HEK293T (cell line): ENCODE measurements at regions not wholly inside any gene's neighbourhood (a gene's known extent, or its start where the extent isn't known, plus 50 kb on each side); places are given as distances from the start of the nearest gene placed in this dataset.

Experiments
- BHLHE40 ChIP-seq: fragments of 450-650 bp; IDR thresholded peaks from 2 replicates; pipeline ENCODE4 v1.6.1; 2016; ENCODE audit warnings: mild to moderate bottlenecking, moderate library complexity, borderline replicate concordance
- ELF4 ChIP-seq: fragments of 450-650 bp; IDR thresholded peaks from 2 replicates; pipeline ENCODE4 v1.6.1; 2017; ENCODE audit warnings: antibody characterized with exemption
- FOXA1 ChIP-seq: fragments of 450-650 bp; IDR thresholded peaks from 2 replicates; pipeline ENCODE4 v1.6.1; 2016; ENCODE audit warnings: mild to moderate bottlenecking
- FOXK2 ChIP-seq: fragments of 450-650 bp; IDR thresholded peaks from 2 replicates; pipeline ENCODE4 v1.6.1; 2016; ENCODE audit warnings: mild to moderate bottlenecking
- FOXM1 ChIP-seq: fragments of 450-650 bp; IDR thresholded peaks from 2 replicates; pipeline ENCODE4 v1.6.1; 2017; ENCODE audit warnings: mild to moderate bottlenecking, borderline replicate concordance
- HDGF ChIP-seq: fragments of 450-650 bp; IDR thresholded peaks from 2 replicates; pipeline ENCODE4 v1.6.1; 2017; ENCODE audit warnings: antibody characterized with exemption, borderline replicate concordance
- L3MBTL2 ChIP-seq: fragments of 450-650 bp; conservative IDR thresholded peaks from 2 replicates; pipeline ENCODE4 v1.6.1; 2016; ENCODE audit warnings: mild to moderate bottlenecking
- SP1 ChIP-seq: fragments of 450-650 bp; IDR thresholded peaks from 2 replicates; pipeline ENCODE4 v1.6.1; 2017
- SUZ12 ChIP-seq: fragments of 450-650 bp; IDR thresholded peaks from 2 replicates; pipeline ENCODE4 v1.6.1; 2016; ENCODE audit warnings: mild to moderate bottlenecking
- TARDBP ChIP-seq: fragments of 450-650 bp; IDR thresholded peaks from 2 replicates; pipeline ENCODE4 v1.6.1; 2016
- ZNF384 ChIP-seq: fragments of 450-650 bp; IDR thresholded peaks from 2 replicates; pipeline ENCODE4 v1.6.1; 2016

DNA sequence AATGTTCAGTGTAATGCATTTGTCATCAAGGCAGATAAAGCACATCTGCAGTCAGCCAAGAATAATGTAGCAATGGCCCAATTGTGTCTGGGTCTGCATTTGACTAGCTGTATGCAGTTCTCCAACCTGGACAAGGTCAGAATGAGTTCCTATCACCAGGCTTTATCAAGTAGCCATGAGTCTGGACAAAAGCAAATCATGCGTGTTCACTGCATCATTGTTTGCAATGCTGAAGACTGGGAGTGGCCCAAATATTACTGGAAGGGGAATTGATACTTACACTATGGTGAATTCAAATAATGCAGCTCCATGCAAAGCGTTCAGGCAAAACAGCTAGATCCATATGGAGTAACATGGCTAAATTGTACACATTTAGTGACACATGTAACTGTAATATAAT lies 250.9 kb downstream of the TOX3 start:
- TF ChIP-seq FOXA1 (no peak), SUZ12 (no peak), FOXK2 (no peak), BHLHE40 (no peak), TARDBP (no peak), SP1 (no peak), L3MBTL2 (no peak), FOXM1 (no peak), ZNF384 (no peak), ELF4 (no peak), HDGF (no peak)
